PC-3 (cell line): ENCODE measurements at regions not wholly inside any gene's neighbourhood (a gene's known extent, or its start where the extent isn't known, plus 50 kb on each side); places are given as distances from the start of the nearest gene placed in this dataset.

Experiments used
- EZH2 ChIP-seq: fragments of 300-600 bp; sonication (generic); IDR thresholded peaks from one replicate; pipeline ENCODE4 v1.6.1; 2017; ENCODE audit warnings: antibody characterized with exemption, mild to moderate bottlenecking, low read length; ENCODE audit not compliant: unreplicated experiment
- EZH2phosphoT487 ChIP-seq: fragments of 300-600 bp; sonication (generic); IDR thresholded peaks from 2 replicates; pipeline ENCODE4 v1.6.1; 2018; ENCODE audit warnings: mild to moderate bottlenecking, antibody characterized with exemption, low read length, borderline replicate concordance
- TF ChIP-seq, protein P1 (sequence below): fragments of 300-600 bp; sonication (generic); conservative IDR thresholded peaks from 2 replicates; pipeline ENCODE4 v1.5.1; 2017; ENCODE audit warnings: antibody characterized with exemption, low read depth, mild to moderate bottlenecking, low read length

DNA sequence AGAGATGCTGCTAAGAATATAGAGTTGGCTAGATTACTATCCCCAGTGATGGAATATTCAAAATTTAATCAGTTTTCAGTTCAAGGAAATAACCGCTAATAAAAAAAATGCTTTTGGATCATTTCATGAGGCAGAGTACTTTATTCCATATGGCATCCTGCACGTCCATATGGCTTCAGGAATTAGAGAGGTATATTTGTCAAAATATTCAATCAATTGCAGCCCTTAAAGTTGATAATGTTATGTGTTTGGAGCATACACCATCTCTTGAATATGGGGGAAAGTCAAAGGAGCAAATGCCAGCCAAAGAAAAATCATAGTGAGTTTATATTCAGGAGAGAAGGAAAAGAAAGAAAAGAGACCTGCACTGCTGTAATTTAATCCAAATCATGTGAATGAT is 266.4 kb downstream of the TMEM182 start:
- TF ChIP-seq, protein P1, sequence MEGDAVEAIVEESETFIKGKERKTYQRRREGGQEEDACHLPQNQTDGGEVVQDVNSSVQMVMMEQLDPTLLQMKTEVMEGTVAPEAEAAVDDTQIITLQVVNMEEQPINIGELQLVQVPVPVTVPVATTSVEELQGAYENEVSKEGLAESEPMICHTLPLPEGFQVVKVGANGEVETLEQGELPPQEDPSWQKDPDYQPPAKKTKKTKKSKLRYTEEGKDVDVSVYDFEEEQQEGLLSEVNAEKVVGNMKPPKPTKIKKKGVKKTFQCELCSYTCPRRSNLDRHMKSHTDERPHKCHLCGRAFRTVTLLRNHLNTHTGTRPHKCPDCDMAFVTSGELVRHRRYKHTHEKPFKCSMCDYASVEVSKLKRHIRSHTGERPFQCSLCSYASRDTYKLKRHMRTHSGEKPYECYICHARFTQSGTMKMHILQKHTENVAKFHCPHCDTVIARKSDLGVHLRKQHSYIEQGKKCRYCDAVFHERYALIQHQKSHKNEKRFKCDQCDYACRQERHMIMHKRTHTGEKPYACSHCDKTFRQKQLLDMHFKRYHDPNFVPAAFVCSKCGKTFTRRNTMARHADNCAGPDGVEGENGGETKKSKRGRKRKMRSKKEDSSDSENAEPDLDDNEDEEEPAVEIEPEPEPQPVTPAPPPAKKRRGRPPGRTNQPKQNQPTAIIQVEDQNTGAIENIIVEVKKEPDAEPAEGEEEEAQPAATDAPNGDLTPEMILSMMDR: no peak
- TF ChIP-seq EZH2phosphoT487 (no peak), EZH2 (no peak)
